Trophoblast cell (in vitro differentiated cells and primary cell): ENCODE measurements at regions not wholly inside any gene's neighbourhood (a gene's known extent, or its start where the extent isn't known, plus 50 kb on each side); places are given as distances from the start of the nearest gene placed in this dataset.

ENCODE experiments used
- DNase-seq, 2 donors: peaks; one replicate each; pipeline ENCODE4 v3.0.0-alpha.2; 2016
- H2AFZ ChIP-seq: 2 replicates; pipeline ENCODE4 v1.6.1; 2013; ENCODE audit warnings: low read length, moderate library complexity, mild to moderate bottlenecking; ENCODE audit not compliant: insufficient read depth, poor library complexity
- H2AK5ac ChIP-seq: 2 replicates; pipeline ENCODE4 v1.6.1; 2013; ENCODE audit warnings: mild to moderate bottlenecking, low read length
- H2BK120ac ChIP-seq: 2 replicates; pipeline ENCODE4 v1.6.1; 2013; ENCODE audit warnings: low read length, mild to moderate bottlenecking, moderate library complexity; ENCODE audit not compliant: insufficient read depth, poor library complexity
- H2BK12ac ChIP-seq: 2 replicates; pipeline ENCODE4 v1.6.1; 2013; ENCODE audit warnings: mild to moderate bottlenecking, low read length, moderate library complexity
- H2BK5ac ChIP-seq: 2 replicates; pipeline ENCODE4 v1.6.1; 2013; ENCODE audit warnings: low read length, low read depth, moderate library complexity, mild to moderate bottlenecking; ENCODE audit not compliant: poor library complexity
- H3K14ac ChIP-seq: 2 replicates; pipeline ENCODE4 v1.6.1; 2013; ENCODE audit warnings: mild to moderate bottlenecking, low read length
- H3K18ac ChIP-seq: 2 replicates; pipeline ENCODE4 v1.6.1; 2013; ENCODE audit warnings: mild to moderate bottlenecking, low read length
- H3K23ac ChIP-seq: 2 replicates; pipeline ENCODE4 v1.6.1; 2013; ENCODE audit warnings: low read length
- H3K27ac ChIP-seq: 2 replicates; pipeline ENCODE4 v1.5.1; 2013; ENCODE audit warnings: low read depth, mild to moderate bottlenecking, inconsistent platforms, low read length, moderate library complexity
- H3K27me3 ChIP-seq: 2 replicates; pipeline ENCODE4 v1.6.1; 2013; ENCODE audit warnings: inconsistent platforms, mild to moderate bottlenecking, low read length, moderate library complexity; ENCODE audit not compliant: insufficient read depth
- H3K36me3 ChIP-seq, 2 experiments: 1 replicate in 1 of 2; 2 replicates in 1 of 2; pipeline ENCODE4 v1.6.1; 2013; ENCODE audit warnings: low read length in 2 of 2, mild to moderate bottlenecking in 2 of 2, moderate library complexity in 1 of 2; ENCODE audit not compliant: insufficient read depth in 2 of 2, control insufficient read depth in 1 of 2
- H3K4ac ChIP-seq: 2 replicates; pipeline ENCODE4 v1.6.1; 2013; ENCODE audit warnings: low read depth, mild to moderate bottlenecking, low read length, moderate library complexity
- H3K4me1 ChIP-seq, 2 experiments: 1 replicate in 1 of 2; 2 replicates in 1 of 2; pipeline ENCODE4 v1.6.1; 2013; ENCODE audit warnings: low read length in 2 of 2, mild to moderate bottlenecking in 2 of 2, moderate library complexity in 1 of 2; ENCODE audit not compliant: insufficient read depth in 2 of 2, control insufficient read depth in 1 of 2
- H3K4me2 ChIP-seq: 2 replicates; pipeline ENCODE4 v1.6.1; 2013; ENCODE audit warnings: inconsistent platforms, mild to moderate bottlenecking, low read length, moderate library complexity
- H3K4me3 ChIP-seq: 2 replicates; pipeline ENCODE4 v1.5.1; 2013; ENCODE audit warnings: mild to moderate bottlenecking, low read depth, low read length, inconsistent platforms
- H3K79me1 ChIP-seq: one replicate; pipeline ENCODE4 v1.6.1; 2013; ENCODE audit warnings: low read length
- H3K79me2 ChIP-seq: 2 replicates; pipeline ENCODE4 v1.6.1; 2013; ENCODE audit warnings: low read length, mild to moderate bottlenecking; ENCODE audit not compliant: control insufficient read depth, insufficient read depth, poor library complexity
- H3K9ac ChIP-seq: 2 replicates; pipeline ENCODE4 v1.6.1; 2013; ENCODE audit warnings: mild to moderate bottlenecking, low read length
- H3K9me3 ChIP-seq: 2 replicates; pipeline ENCODE4 v1.6.1; 2013; ENCODE audit warnings: low read depth, mild to moderate bottlenecking, control low read depth, inconsistent platforms, low read length; ENCODE audit not compliant: insufficient read depth
- H4K12ac ChIP-seq: 2 replicates; pipeline ENCODE4 v1.6.1; 2013; ENCODE audit warnings: low read depth, mild to moderate bottlenecking, low read length, moderate library complexity
- H4K8ac ChIP-seq: 2 replicates; pipeline ENCODE4 v1.6.1; 2013; ENCODE audit warnings: low read depth, mild to moderate bottlenecking, low read length, moderate library complexity
- H4K91ac ChIP-seq: one replicate; pipeline ENCODE4 v1.6.1; 2013; ENCODE audit warnings: low read depth, mild to moderate bottlenecking, low read length, moderate library complexity
- WGBS: extraction: QIAGEN DNeasy Blood & Tissue Kit; methylation state at CpG from one replicate; pipeline ENCODE4 v1.1.7; 2013; ENCODE audit warnings: missing lambda C conversion rate; ENCODE audit not compliant: insufficient read length, insufficient coverage; ENCODE audit errors: extremely low coverage; 5-methylcytosine and 5-hydroxymethylcytosine counted together

- Histone ChIP-seq H3K4me3 (no peak overlapping the region), H3K27me3 (no peaks in the 10 kb centered on the region)
- WGBS, result no CpG with 5 or more reads among the region's 2 CpGs
Measured at GRCh38 chr18:45168866-45169600, 446.2 kb upstream of the SLC14A2 start.

GRCh38 chr18:45169610-45170009 lies 445.7 kb upstream of the SLC14A2 start:
- H3K4ac ChIP-seq, result no peak overlapping the region
- H3K14ac ChIP-seq, result no peak overlapping the region
- H3K36me3 ChIP-seq, result no peaks in the 10 kb centered on the region
- H2AK5ac ChIP-seq, result no peak overlapping the region
- no peak overlapping the region for H4K12ac ChIP-seq
- no peak overlapping the region for H4K91ac ChIP-seq
- peak; percentile 27 to 77 for DNase-seq
- H2BK120ac ChIP-seq, result no peak overlapping the region
- no peak overlapping the region for H3K4me2 ChIP-seq
- no peak overlapping the region for H3K4me3 ChIP-seq
- H3K27me3 ChIP-seq, result no peaks in the 10 kb centered on the region
- H3K79me1 ChIP-seq, result no peaks in the 10 kb centered on the region
- H3K18ac ChIP-seq, result no peak overlapping the region
- H3K9me3 ChIP-seq, result no peaks in the 10 kb centered on the region
- no peak overlapping the region for H2BK5ac ChIP-seq
- H3K27ac ChIP-seq, result no peak overlapping the region
- peaks cover 0 to 3% of the 10 kb centered on the region in 2 experiments for H3K4me1 ChIP-seq
- no peaks in the 10 kb centered on the region for H3K79me2 ChIP-seq
- H4K8ac ChIP-seq, result no peak overlapping the region
- no peak overlapping the region for H2BK12ac ChIP-seq
- H2AFZ ChIP-seq, result no peak overlapping the region
- no peak overlapping the region for H3K9ac ChIP-seq
- no peak overlapping the region for H3K23ac ChIP-seq

More at GRCh38 chr18:45168866-45169600, 446.2 kb upstream of the SLC14A2 start:
- no peak overlapping the region for H4K8ac ChIP-seq
- no peaks in the 10 kb centered on the region for H3K79me2 ChIP-seq
- no peak overlapping the region for H3K9ac ChIP-seq
- H3K14ac ChIP-seq, result no peak overlapping the region
- H3K79me1 ChIP-seq, result no peaks in the 10 kb centered on the region
- no peaks in the 10 kb centered on the region for H3K36me3 ChIP-seq
- DNase-seq, result peak; percentile 66 to 76
- no peak overlapping the region for H3K4ac ChIP-seq
- H2AFZ ChIP-seq, result no peak overlapping the region
- no peak overlapping the region for H4K91ac ChIP-seq
- no peak overlapping the region for H2BK5ac ChIP-seq
- H3K9me3 ChIP-seq, result no peaks in the 10 kb centered on the region
- H2BK120ac ChIP-seq, result no peak overlapping the region
- peaks cover 0 to 3% of the 10 kb centered on the region in 2 experiments for H3K4me1 ChIP-seq
- no peak overlapping the region for H2AK5ac ChIP-seq
- H3K18ac ChIP-seq, result no peak overlapping the region
- no peak overlapping the region for H3K27ac ChIP-seq
- H3K23ac ChIP-seq, result no peak overlapping the region
- no peak overlapping the region for H3K4me2 ChIP-seq
- H4K12ac ChIP-seq, result no peak overlapping the region
- no peak overlapping the region for H2BK12ac ChIP-seq

GRCh38 chr18:45171679-45172191 lies 443.5 kb upstream of the SLC14A2 start:
- Histone ChIP-seq H3K79me1 (no peaks in the 10 kb centered on the region), H3K18ac (no peak overlapping the region), H3K9me3 (no peaks in the 10 kb centered on the region), H3K36me3 (no peaks in the 10 kb centered on the region), H3K27me3 (no peaks in the 10 kb centered on the region), H2AK5ac (no peak overlapping the region), H3K4me1 (no peaks in the 10 kb centered on the region), H3K9ac (no peak overlapping the region), H4K91ac (no peak overlapping the region), H3K23ac (no peak overlapping the region), H2BK120ac (no peak overlapping the region), H2AFZ (no peak overlapping the region), H2BK5ac (no peak overlapping the region), H3K79me2 (no peaks in the 10 kb centered on the region), H3K4me3 (no peak overlapping the region), H3K4me2 (no peak overlapping the region), H3K27ac (no peak overlapping the region), H3K14ac (no peak overlapping the region), H3K4ac (no peak overlapping the region), H2BK12ac (no peak overlapping the region), H4K8ac (no peak overlapping the region), H4K12ac (no peak overlapping the region)
- DNase-seq, result no peak
- WGBS, result no CpG with 5 or more reads among the region's 4 CpGs

GRCh38 chr18:45173327-45173726 lies 441.9 kb upstream of the SLC14A2 start:
- Histone ChIP-seq H4K91ac (no peak overlapping the region), H2BK12ac (no peak overlapping the region)

More at GRCh38 chr18:45173327-45173726, 441.9 kb upstream of the SLC14A2 start:
- Histone ChIP-seq H3K4me3 (no peak overlapping the region), H3K14ac (no peak overlapping the region), H3K4me2 (no peak overlapping the region), H3K18ac (no peak overlapping the region), H2AK5ac (no peak overlapping the region), H3K23ac (no peak overlapping the region), H2AFZ (no peak overlapping the region), H3K9ac (no peak overlapping the region), H2BK120ac (no peak overlapping the region), H3K27ac (no peak overlapping the region), H3K4me1 (no peaks in the 10 kb centered on the region), H3K36me3 (no peaks in the 10 kb centered on the region), H4K8ac (no peak overlapping the region), H3K79me1 (no peaks in the 10 kb centered on the region), H3K4ac (no peak overlapping the region), H2BK5ac (no peak overlapping the region), H4K12ac (no peak overlapping the region), H3K27me3 (no peaks in the 10 kb centered on the region), H3K79me2 (no peaks in the 10 kb centered on the region), H3K9me3 (no peaks in the 10 kb centered on the region)
- no peak for DNase-seq
- no CpG with 5 or more reads among the region's 2 CpGs for WGBS
